ENCODE measurements at regions not wholly inside any gene's neighbourhood (a gene's known extent, or its start where the extent isn't known, plus 50 kb on each side); places are given as distances from the start of the nearest gene placed in this dataset.

GRCh38 chr3:18085429-18085828 lies 339.7 kb downstream of the SATB1 start:
- no peak for TF ChIP-seq POLR2AphosphoS5 (IDR thresholded peaks at IDR 0.05; ENCODE audit: low read depth, low read length)
- no peak for TF ChIP-seq PAX5 (IDR thresholded peaks at IDR 0.05; ENCODE audit: insufficient read depth, low read length, severe bottlenecking)
- TF ChIP-seq POLR2A (IDR thresholded peaks at IDR 0.05; ENCODE audit: low read depth, low read length) = no peak

Data from GM12891 (cell line).